ENCODE measurements at regions not wholly inside any gene's neighbourhood (a gene's known extent, or its start where the extent isn't known, plus 50 kb on each side); places are given as distances from the start of the nearest gene placed in this dataset.

- ChIA-PET POLR2A (no interaction called here), RAD21 (ENCODE audit: unreplicated experiment) (no interaction called here), CTCF (no interaction called here), SMC1A (ENCODE audit: uncharacterized antibody, unreplicated experiment) (no interaction called here)
- BruUV-seq (replicated peaks) = no TSS peak
- Histone ChIP-seq H3K4me3 (no peak overlapping the region), H3K27me3 (replicated peaks in 1 of 2; ENCODE audit: control insufficient read depth in 2 of 2, insufficient read depth in 2 of 2, low read length in 1 of 2) (peaks cover 0 to 1% of the 10 kb centered on the region in 2 experiments; a peak in 3 of 4 replicates), H3K36me3 (ENCODE audit: control insufficient read depth in 2 of 2, insufficient read depth in 2 of 2, low read length in 1 of 2) (no peaks in the 10 kb centered on the region), H3K4me1 (ENCODE audit: control insufficient read depth, insufficient read depth, low read length) (no peaks in the 10 kb centered on the region), H2AFZ (ENCODE audit: control insufficient read depth, low read depth, low read length) (no peak overlapping the region), H3K9me3 (replicated peaks; ENCODE audit: control insufficient read depth, insufficient read depth, low read length) (no peaks in the 10 kb centered on the region), H3K4me2 (ENCODE audit: control insufficient read depth, insufficient read depth) (no peak overlapping the region), H3K79me2 (ENCODE audit: control insufficient read depth, insufficient read depth, low read length) (no peaks in the 10 kb centered on the region), H3K9ac (ENCODE audit: control insufficient read depth, insufficient read depth, low read length) (no peak overlapping the region), H4K20me1 (ENCODE audit: control insufficient read depth, insufficient read depth) (no peaks in the 10 kb centered on the region), H3K27ac (ENCODE audit: control insufficient read depth, insufficient read depth) (no peak overlapping the region)
- ATAC-seq (no peak), FAIRE-seq (no peak), DNase-seq (ENCODE audit: low read depth, low spot score) (no peak)
- in situ Hi-C loops (cut with MboI) (no loop called here), intact Hi-C loops (cut with micrococcal nuclease; ENCODE audit: unreplicated experiment) (no loop called here)
- WGBS (ENCODE audit: insufficient coverage, insufficient replicate concordance, low lambda C conversion rate, missing lambda C conversion rate) = 26% methylated on average over 9 of the region's 9 CpGs
- TF ChIP-seq SUPT20H (IDR thresholded peaks at IDR 0.05; ENCODE audit: borderline replicate concordance, control insufficient read depth, low read depth, low read length) (no peak), CEBPZ (IDR thresholded peaks at IDR 0.05; ENCODE audit: low read depth, low read length) (no peak), E2F8 (IDR thresholded peaks at IDR 0.05; ENCODE audit: low read depth, partially characterized antibody) (no peak), NKRF (conservative IDR thresholded peaks at IDR 0.05) (no peak), RBBP5 (conservative IDR thresholded peaks at IDR 0.05) (no peak), TAF1 (IDR thresholded peaks at IDR 0.05; ENCODE audit: borderline replicate concordance, low read depth, low read length) (no peak), JUNB (IDR thresholded peaks at IDR 0.05) (no peak), CBX5 (IDR thresholded peaks at IDR 0.05; ENCODE audit: low read depth) (no peak), RAD21 (IDR thresholded peaks at IDR 0.05; ENCODE audit: insufficient read depth, low read depth, low read length) (no peak), ZNF592 (IDR thresholded peaks at IDR 0.05) (no peak), POLR2A (IDR thresholded peaks at IDR 0.05; ENCODE audit: low read depth, low read length) (no peak)
Measured at GRCh38 chr3:43786526-43787305, 96.0 kb downstream of the ABHD5 start.
